GM23248 (cell line): ENCODE measurements at regions not wholly inside any gene's neighbourhood (a gene's known extent, or its start where the extent isn't known, plus 50 kb on each side); places are given as distances from the start of the nearest gene placed in this dataset.

ENCODE experiments used
- DNase-seq: peaks from one replicate; pipeline ENCODE4 v3.0.0-alpha.2; 2015
- H2AFZ ChIP-seq: fragments of 200-600 bp; sonication (generic); 2 replicates; pipeline ENCODE4 v1.6.1; 2016; ENCODE audit warnings: antibody characterized with exemption
- H3F3A ChIP-seq: fragments of 200-600 bp; sonication (generic); 2 replicates; pipeline ENCODE4 v1.6.1; 2016; ENCODE audit warnings: mild to moderate bottlenecking, antibody characterized with exemption, mixed run types; ENCODE audit not compliant: insufficient read depth
- H3K27ac ChIP-seq: fragments of 200-600 bp; sonication (generic); 2 replicates; pipeline ENCODE4 v1.5.1; 2016; ENCODE audit warnings: mild to moderate bottlenecking
- H3K27me3 ChIP-seq: fragments of 200-600 bp; sonication (generic); replicated peaks from 2 replicates; pipeline ENCODE4 v1.6.1; 2016; ENCODE audit warnings: mild to moderate bottlenecking; ENCODE audit not compliant: insufficient read depth
- H3K36me3 ChIP-seq: fragments of 200-600 bp; sonication (generic); 2 replicates; pipeline ENCODE4 v1.6.1; 2016; ENCODE audit warnings: low read depth, mild to moderate bottlenecking
- H3K4me1 ChIP-seq: fragments of 200-600 bp; sonication (generic); 2 replicates; pipeline ENCODE4 v1.6.1; 2016; ENCODE audit warnings: mild to moderate bottlenecking; ENCODE audit not compliant: insufficient read depth
- H3K4me2 ChIP-seq: fragments of 200-600 bp; sonication (generic); one replicate; pipeline ENCODE4 v1.6.1; 2016; ENCODE audit warnings: mild to moderate bottlenecking; ENCODE audit not compliant: unreplicated experiment
- H3K4me3 ChIP-seq: fragments of 200-600 bp; sonication (generic); 2 replicates; pipeline ENCODE4 v1.5.1; 2016; ENCODE audit warnings: mild to moderate bottlenecking
- H3K79me2 ChIP-seq: fragments of 200-600 bp; sonication (generic); 2 replicates; pipeline ENCODE4 v1.6.1; 2016; ENCODE audit warnings: mild to moderate bottlenecking; ENCODE audit not compliant: insufficient read depth
- H3K9ac ChIP-seq: fragments of 200-600 bp; sonication (generic); 2 replicates; pipeline ENCODE4 v1.6.1; 2016; ENCODE audit warnings: mild to moderate bottlenecking
- H3K9me2 ChIP-seq: fragments of 200-600 bp; sonication (generic); 2 replicates; pipeline ENCODE4 v1.6.1; 2016; ENCODE audit warnings: mixed run types, mild to moderate bottlenecking, moderate library complexity; ENCODE audit not compliant: insufficient read depth
- H3K9me3 ChIP-seq: fragments of 200-600 bp; sonication (generic); one replicate; pipeline ENCODE4 v1.6.1; 2017; ENCODE audit warnings: low read depth
- H4K20me1 ChIP-seq: fragments of 200-600 bp; sonication (generic); 2 replicates; pipeline ENCODE4 v1.6.0; 2016; ENCODE audit not compliant: insufficient read depth
- EZH2 ChIP-seq: fragments of 200-600 bp; sonication (generic); IDR thresholded peaks from 2 replicates; pipeline ENCODE4 v1.6.1; 2018; ENCODE audit warnings: antibody characterized with exemption, mild to moderate bottlenecking; ENCODE audit not compliant: insufficient read depth, poor library complexity, severe bottlenecking
- EZH2phosphoT487 ChIP-seq: fragments of 200-600 bp; sonication (generic); IDR thresholded peaks from 2 replicates; pipeline ENCODE4 v1.6.1; 2018; ENCODE audit warnings: antibody characterized with exemption, moderate library complexity, mild to moderate bottlenecking, low read depth; ENCODE audit not compliant: insufficient read depth
- WGBS, 2 experiments: methylation state at CpG; one replicate each; pipeline ENCODE4 v1.1.6; 2015 to 2017; ENCODE audit warnings: low lambda C conversion rate in 2 of 2, low coverage in 1 of 2; ENCODE audit errors: missing lambda C conversion rate in 2 of 2; 5-methylcytosine and 5-hydroxymethylcytosine counted together
- in situ Hi-C: fragments of 300-500 bp; cut with MboI; formaldehyde crosslinking; loops from 2 replicates; pipeline ENCODE4 v1.15.0; 2020

DNA sequence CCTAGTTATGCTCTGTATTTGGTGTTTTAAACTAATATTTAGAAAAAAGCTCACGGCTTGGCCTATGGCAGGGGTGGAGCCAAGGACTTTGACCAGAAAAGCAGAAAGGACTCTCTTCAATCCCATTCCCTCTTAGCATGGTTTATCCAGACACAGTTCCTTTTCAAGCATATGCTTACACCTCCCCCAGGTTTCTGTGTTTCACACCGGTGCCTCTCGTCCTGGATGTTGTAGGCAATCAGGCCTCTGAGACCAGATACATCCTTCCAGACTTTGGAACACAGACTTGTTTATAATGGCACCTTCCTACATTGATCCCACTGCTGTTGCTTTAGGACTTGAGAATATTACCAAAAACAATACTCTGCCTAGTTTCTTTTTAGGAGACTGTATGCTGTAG, 440.5 kb upstream of the ARPP21 start:
- TF ChIP-seq EZH2 = no peak
- no peak for TF ChIP-seq EZH2phosphoT487
- H3K9ac ChIP-seq = no peak overlapping the region
- H3K9me3 ChIP-seq = no peaks in the 10 kb centered on the region
- no peak overlapping the region for H3K27ac ChIP-seq
- no peaks in the 10 kb centered on the region for H3K4me1 ChIP-seq
- H3K4me2 ChIP-seq = no peak overlapping the region
- no peaks in the 10 kb centered on the region for H3K27me3 ChIP-seq
- no peaks in the 10 kb centered on the region for H3F3A ChIP-seq
- in situ Hi-C loops = no loop called here
- no peaks in the 10 kb centered on the region for H3K9me2 ChIP-seq
- WGBS, 2 experiments = 39 to 43% methylated on average over 3 of the region's 3 CpGs
- no peaks in the 10 kb centered on the region for H4K20me1 ChIP-seq
- H3K4me3 ChIP-seq = no peak overlapping the region
- H3K36me3 ChIP-seq = no peaks in the 10 kb centered on the region
- H2AFZ ChIP-seq = no peak overlapping the region
- no peaks in the 10 kb centered on the region for H3K79me2 ChIP-seq
- DNase-seq = no peak

DNA sequence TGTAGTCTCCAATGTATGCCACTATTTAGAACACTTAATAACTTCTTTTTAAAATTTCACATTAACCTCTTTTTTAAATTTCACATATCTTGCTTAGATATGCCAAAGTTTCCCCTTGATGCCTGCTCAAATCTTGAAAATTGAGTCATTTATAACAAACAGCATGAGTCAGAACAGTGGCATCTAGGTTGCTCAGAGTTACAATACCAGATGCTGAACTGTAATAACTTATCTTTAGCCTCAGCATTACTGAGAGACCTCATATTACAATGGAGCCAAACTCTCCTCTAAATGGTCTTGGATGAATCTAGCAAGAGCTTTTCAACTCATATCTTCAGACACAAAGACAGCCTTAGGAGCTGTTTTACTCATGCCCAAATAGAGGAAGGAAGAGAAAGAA, 439.3 kb upstream of the ARPP21 start:
- TF ChIP-seq EZH2 (no peak), EZH2phosphoT487 (no peak)
- no peak overlapping the region for H3K4me2 ChIP-seq
- H3K36me3 ChIP-seq = no peaks in the 10 kb centered on the region
- H2AFZ ChIP-seq = no peak overlapping the region
- no peaks in the 10 kb centered on the region for H3K27me3 ChIP-seq
- H3K4me3 ChIP-seq = no peak overlapping the region
- no peaks in the 10 kb centered on the region for H3K4me1 ChIP-seq
- H3K9ac ChIP-seq = no peak overlapping the region
- H4K20me1 ChIP-seq = no peaks in the 10 kb centered on the region
- H3F3A ChIP-seq = no peaks in the 10 kb centered on the region
- H3K27ac ChIP-seq = no peak overlapping the region
- in situ Hi-C loops = no loop called here
- H3K9me3 ChIP-seq = no peaks in the 10 kb centered on the region
- no peaks in the 10 kb centered on the region for H3K79me2 ChIP-seq
- no peak for DNase-seq
- H3K9me2 ChIP-seq = no peaks in the 10 kb centered on the region

DNA sequence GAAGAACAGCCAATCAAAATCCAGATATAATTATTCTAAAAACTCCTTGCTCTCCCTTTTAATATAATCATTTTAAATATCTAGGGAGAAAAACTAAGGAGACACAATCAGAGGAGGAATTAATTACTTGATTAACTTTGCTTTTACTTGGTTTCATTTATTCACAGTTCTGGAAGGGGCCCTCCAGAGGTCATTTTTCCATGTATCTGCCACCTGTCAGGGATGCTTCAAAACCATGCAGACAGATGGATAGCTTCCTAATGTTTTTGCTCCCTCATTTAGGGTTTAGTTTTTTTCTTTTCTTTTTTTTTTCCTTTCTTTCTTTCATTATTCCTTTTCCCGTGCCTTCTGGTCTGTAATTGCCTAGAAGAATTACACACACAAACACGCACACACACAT, 438.1 kb upstream of the ARPP21 start:
- no peak overlapping the region for H3K27ac ChIP-seq
- WGBS, 2 experiments = 22 to 32% methylated on average over 2 of the region's 2 CpGs

DNA sequence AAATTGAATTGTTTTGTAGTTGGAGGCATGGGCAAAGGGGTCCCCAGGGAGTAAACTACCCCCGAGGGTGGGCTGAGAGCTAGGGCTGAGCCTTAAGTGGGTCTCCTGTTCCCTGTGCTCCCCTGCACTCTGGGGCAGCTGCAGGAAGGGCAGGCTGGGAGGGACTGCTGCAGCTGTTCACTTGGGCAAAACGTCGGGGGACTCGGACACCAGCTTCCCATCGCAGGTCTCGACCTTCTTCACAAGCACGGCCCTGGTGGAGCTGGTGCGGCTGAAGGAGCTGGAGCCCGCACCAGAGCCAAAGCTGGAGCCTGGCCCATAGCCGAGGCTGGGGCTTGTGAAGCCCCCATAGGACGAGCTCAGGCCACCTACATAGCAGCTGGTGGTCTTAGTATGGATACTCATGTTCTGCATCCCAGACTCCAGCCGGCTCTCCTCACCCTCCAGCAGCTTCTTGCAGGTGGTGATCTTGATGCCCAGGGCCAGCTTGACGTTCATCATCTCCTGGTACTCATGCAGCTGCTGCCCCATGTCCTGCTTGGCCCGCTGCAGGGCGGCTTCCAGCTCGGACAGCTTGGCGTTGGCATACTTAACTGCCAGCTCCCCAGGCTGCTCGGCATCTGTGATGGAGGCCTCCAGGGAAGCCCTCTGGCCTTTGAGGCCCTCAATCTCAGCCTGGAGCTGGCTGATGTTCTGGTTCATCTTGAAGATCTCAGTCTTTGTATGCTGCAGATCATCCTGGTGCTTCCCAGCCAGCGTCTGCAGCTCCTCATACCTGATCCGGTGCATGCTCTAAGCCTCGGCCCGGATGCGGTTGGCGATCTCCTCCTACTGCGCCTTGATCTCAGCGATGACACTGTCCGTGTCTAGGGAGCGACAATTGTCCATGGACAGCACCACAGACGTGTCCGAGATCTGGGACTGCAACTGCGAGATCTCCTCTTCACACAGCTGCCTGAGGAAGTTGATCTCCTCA, 423.5 kb upstream of the ARPP21 start:
- no peak overlapping the region for H2AFZ ChIP-seq
- H4K20me1 ChIP-seq = no peaks in the 10 kb centered on the region
- H3K27ac ChIP-seq = no peak overlapping the region
- H3K9me3 ChIP-seq = no peaks in the 10 kb centered on the region
- no peaks in the 10 kb centered on the region for H3K4me1 ChIP-seq
- H3F3A ChIP-seq = no peaks in the 10 kb centered on the region
- no peaks in the 10 kb centered on the region for H3K36me3 ChIP-seq
- no peaks in the 10 kb centered on the region for H3K79me2 ChIP-seq
- no peak for DNase-seq
- TF ChIP-seq EZH2phosphoT487 = no peak
- no peak for TF ChIP-seq EZH2
- no peaks in the 10 kb centered on the region for H3K27me3 ChIP-seq
- in situ Hi-C loops = no loop called here
- no peak overlapping the region for H3K4me2 ChIP-seq
- H3K9ac ChIP-seq = no peak overlapping the region
- WGBS, 2 experiments = 56 to 65% methylated on average over 29 to 31 of the region's 31 CpGs
- no peaks in the 10 kb centered on the region for H3K9me2 ChIP-seq
- H3K4me3 ChIP-seq = no peak overlapping the region

More for the DNA sequence above, 438.1 kb upstream of the ARPP21 start:
- no peak for DNase-seq
- H3K79me2 ChIP-seq = no peaks in the 10 kb centered on the region
- no peaks in the 10 kb centered on the region for H3F3A ChIP-seq
- H3K4me2 ChIP-seq = no peak overlapping the region
- no peaks in the 10 kb centered on the region for H3K4me1 ChIP-seq
- H4K20me1 ChIP-seq = no peaks in the 10 kb centered on the region
- TF ChIP-seq EZH2 (no peak), EZH2phosphoT487 (no peak)
- no peak overlapping the region for H3K4me3 ChIP-seq
- H3K9me2 ChIP-seq = no peaks in the 10 kb centered on the region
- H3K27me3 ChIP-seq = no peaks in the 10 kb centered on the region
- no peak overlapping the region for H3K9ac ChIP-seq
- H2AFZ ChIP-seq = no peak overlapping the region
- no peaks in the 10 kb centered on the region for H3K9me3 ChIP-seq
- H3K36me3 ChIP-seq = no peaks in the 10 kb centered on the region
- in situ Hi-C loops = no loop called here
